HL-60 (cell line): ENCODE measurements at regions not wholly inside any gene's neighbourhood (a gene's known extent, or its start where the extent isn't known, plus 50 kb on each side); places are given as distances from the start of the nearest gene placed in this dataset.

ENCODE experiments used
- DNase-seq, 2 experiments: peaks; one replicate each; pipeline ENCODE4 v3.0.0-alpha.2; 2010 to 2020; ENCODE audit warnings: low read depth in 1 of 2, low spot score in 1 of 2
- H3K27ac ChIP-seq: fragments of 250-450 bp; sonication (Bioruptor Pico); replicated peaks from 2 replicates; pipeline ENCODE4 v1.5.1; 2020; ENCODE audit warnings: mild to moderate bottlenecking, moderate library complexity
- H3K27me3 ChIP-seq: fragments of 250-450 bp; sonication (Bioruptor Pico); 2 replicates; pipeline ENCODE4 v1.5.1; 2021; ENCODE audit warnings: mild to moderate bottlenecking, moderate library complexity; ENCODE audit not compliant: insufficient read depth, poor library complexity, severe bottlenecking
- H3K4me3 ChIP-seq: replicated peaks from 2 replicates; pipeline ENCODE4 v1.5.1; 2011; ENCODE audit warnings: mild to moderate bottlenecking, control low read depth, low read length; ENCODE audit not compliant: insufficient read depth
- GABPA ChIP-seq: IDR thresholded peaks from 2 replicates; pipeline ENCODE4 v1.6.1; 2012; ENCODE audit warnings: low read depth
- POLR2AphosphoS5 ChIP-seq: IDR thresholded peaks from 2 replicates; pipeline ENCODE4 v1.6.1; 2012; ENCODE audit warnings: low read depth
- REST ChIP-seq: IDR thresholded peaks from 2 replicates; pipeline ENCODE4 v1.6.1; 2012; ENCODE audit warnings: low read depth; ENCODE audit not compliant: insufficient replicate concordance
- SPI1 ChIP-seq: IDR thresholded peaks from 2 replicates; pipeline ENCODE4 v1.6.1; 2012; ENCODE audit warnings: low read depth, mild to moderate bottlenecking, borderline replicate concordance
- TF ChIP-seq, protein P1 (sequence below): IDR thresholded peaks from one replicate; pipeline ENCODE4 v1.5.1; 2011; ENCODE audit warnings: low read length, control low read depth, inconsistent platforms; ENCODE audit not compliant: insufficient read depth

- no peak for DNase-seq
- no peaks in the 10 kb centered on the region for H3K27me3 ChIP-seq
- no peak overlapping the region for H3K27ac ChIP-seq
- TF ChIP-seq POLR2AphosphoS5 (no peak), REST (no peak), SPI1 (no peak), GABPA (no peak)
- TF ChIP-seq, protein P1, sequence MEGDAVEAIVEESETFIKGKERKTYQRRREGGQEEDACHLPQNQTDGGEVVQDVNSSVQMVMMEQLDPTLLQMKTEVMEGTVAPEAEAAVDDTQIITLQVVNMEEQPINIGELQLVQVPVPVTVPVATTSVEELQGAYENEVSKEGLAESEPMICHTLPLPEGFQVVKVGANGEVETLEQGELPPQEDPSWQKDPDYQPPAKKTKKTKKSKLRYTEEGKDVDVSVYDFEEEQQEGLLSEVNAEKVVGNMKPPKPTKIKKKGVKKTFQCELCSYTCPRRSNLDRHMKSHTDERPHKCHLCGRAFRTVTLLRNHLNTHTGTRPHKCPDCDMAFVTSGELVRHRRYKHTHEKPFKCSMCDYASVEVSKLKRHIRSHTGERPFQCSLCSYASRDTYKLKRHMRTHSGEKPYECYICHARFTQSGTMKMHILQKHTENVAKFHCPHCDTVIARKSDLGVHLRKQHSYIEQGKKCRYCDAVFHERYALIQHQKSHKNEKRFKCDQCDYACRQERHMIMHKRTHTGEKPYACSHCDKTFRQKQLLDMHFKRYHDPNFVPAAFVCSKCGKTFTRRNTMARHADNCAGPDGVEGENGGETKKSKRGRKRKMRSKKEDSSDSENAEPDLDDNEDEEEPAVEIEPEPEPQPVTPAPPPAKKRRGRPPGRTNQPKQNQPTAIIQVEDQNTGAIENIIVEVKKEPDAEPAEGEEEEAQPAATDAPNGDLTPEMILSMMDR, result no peak
- H3K4me3 ChIP-seq, result no peak overlapping the region
Measured at GRCh38 chr9:31719262-31719661, 665.2 kb upstream of the ACO1 start.

- TF ChIP-seq, protein P1, result no peak
- TF ChIP-seq GABPA (no peak), REST (no peak), SPI1 (no peak), POLR2AphosphoS5 (no peak)
- no peaks in the 10 kb centered on the region for H3K27me3 ChIP-seq
- no peak overlapping the region for H3K27ac ChIP-seq
- DNase-seq, result no peak
- no peak overlapping the region for H3K4me3 ChIP-seq
Measured at GRCh38 chr9:31730398-31730797, 654.0 kb upstream of the ACO1 start.

DNA sequence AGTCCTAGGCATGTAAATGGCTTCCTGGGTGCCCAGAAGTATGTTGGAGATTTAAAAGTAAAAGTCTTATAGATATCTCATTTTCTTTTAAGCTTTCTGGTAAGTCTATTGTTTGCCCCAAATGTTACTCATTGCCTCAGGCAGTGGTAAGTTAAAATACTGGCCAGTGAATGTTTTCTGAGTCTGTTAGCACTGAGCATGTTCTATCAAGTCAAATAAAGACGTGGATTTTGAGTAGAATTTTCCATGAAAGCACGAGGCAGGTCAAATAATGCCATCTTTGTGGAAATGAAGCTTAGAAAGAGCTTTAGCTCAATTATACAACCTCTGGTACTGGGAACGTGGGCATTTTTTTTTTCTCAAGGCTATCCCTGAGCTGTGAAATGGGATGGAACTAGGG is 651.3 kb upstream of the ACO1 start:
- TF ChIP-seq REST (no peak), GABPA (no peak), POLR2AphosphoS5 (no peak), SPI1 (no peak)
- TF ChIP-seq, protein P1, result no peak
- no peak for DNase-seq
- Histone ChIP-seq H3K27ac (no peak overlapping the region), H3K4me3 (no peak overlapping the region), H3K27me3 (no peaks in the 10 kb centered on the region)
